B cell (primary cell): ENCODE measurements at regions not wholly inside any gene's neighbourhood (a gene's known extent, or its start where the extent isn't known, plus 50 kb on each side); places are given as distances from the start of the nearest gene placed in this dataset.

Source experiments
- ATAC-seq: fragments of 200-7000 bp; cut with Tn5 transposase; one replicate; pipeline ENCODE4 v1.10.0; 2021; ENCODE audit warnings: low read depth, mild to moderate bottlenecking, moderate number of reproducible peaks, moderate library complexity
- CTCF ChIA-PET: fragments of 350-600 bp; sonication (Branson Sonifier 250); formaldehyde crosslinking; loops from one replicate; lab custom pipeline; 2021; ENCODE audit warnings: antibody characterized with exemption, inconsistent platforms; lab: Charles Lee
- POLR2A ChIA-PET: fragments of 350-600 bp; sonication (Branson Sonifier 250); formaldehyde crosslinking; loops from one replicate; lab custom pipeline; 2021; ENCODE audit warnings: antibody characterized with exemption; lab: Charles Lee
- DNase-seq: peaks from one replicate; pipeline ENCODE4 v3.0.0; 2013
- H2AFZ ChIP-seq: 2 replicates; pipeline ENCODE4 v1.6.1; 2012; ENCODE audit warnings: mild to moderate bottlenecking, low read depth, low read length; ENCODE audit not compliant: insufficient read depth, poor library complexity, severe bottlenecking
- H3K27ac ChIP-seq, 2 donors: 1 replicate in 1 of 2; 2 replicates in 1 of 2; pipeline ENCODE4 v1.5.1; 2012 to 2013; ENCODE audit warnings: low read length in 2 of 2, mild to moderate bottlenecking in 2 of 2, moderate library complexity in 1 of 2
- H3K27me3 ChIP-seq, 4 experiments: fragments of 200-600 bp in 1 of 4; sonication (generic) in 1 of 4; replicated peaks in 1 of 4; 1 replicate in 2 of 4; 2 replicates in 2 of 4; pipeline versions ENCODE4 v1.6.1 to v1.7.0; 2013 to 2016; ENCODE audit warnings: low read length in 3 of 4, mild to moderate bottlenecking in 2 of 4, mixed read lengths in 1 of 4, moderate library complexity in 1 of 4; ENCODE audit not compliant: insufficient read depth in 4 of 4, control insufficient read depth in 3 of 4; ENCODE audit errors: control extremely low read depth in 1 of 4
- H3K36me3 ChIP-seq, 2 experiments: replicated peaks in 1 of 2; 1 replicate in 1 of 2; 2 replicates in 1 of 2; pipeline versions ENCODE4 v1.6.1 to v1.7.1; 2013; ENCODE audit warnings: low read length in 1 of 2; ENCODE audit not compliant: insufficient read depth in 2 of 2, control insufficient read depth in 1 of 2; ENCODE audit errors: control extremely low read depth in 1 of 2, extremely low read depth in 1 of 2
- H3K4me1 ChIP-seq, 2 donors: fragments of 200-600 bp in 1 of 2; sonication (generic) in 1 of 2; 1 replicate in 1 of 2; 2 replicates in 1 of 2; pipeline versions ENCODE4 v1.5.1 to v1.6.1; 2013 to 2017; ENCODE audit warnings: low read length in 2 of 2; ENCODE audit not compliant: control insufficient read depth in 2 of 2, insufficient read depth in 2 of 2
- H3K4me2 ChIP-seq: replicated peaks from 2 replicates; pipeline ENCODE3; 2012; ENCODE audit warnings: mild to moderate bottlenecking, low read depth, low read length; ENCODE audit not compliant: poor library complexity, severe bottlenecking
- H3K4me3 ChIP-seq, 5 experiments: fragments of 200-600 bp in 1 of 5; sonication (generic) in 1 of 5; 1 replicate in 3 of 5; 2 replicates in 2 of 5; pipeline versions ENCODE4 v1.5.1 to v1.7.0; 2011 to 2016; ENCODE audit warnings: low read length in 4 of 5, mild to moderate bottlenecking in 4 of 5, low read depth in 2 of 5, control low read depth in 1 of 5, moderate library complexity in 1 of 5; ENCODE audit not compliant: insufficient read depth in 1 of 5; ENCODE audit errors: control extremely low read depth in 1 of 5, extremely low read depth in 1 of 5
- H3K79me2 ChIP-seq: fragments of 200-600 bp; sonication (generic); one replicate; pipeline ENCODE4 v1.6.0; 2016; ENCODE audit warnings: low read length; ENCODE audit not compliant: control insufficient read depth, insufficient read depth
- H3K9ac ChIP-seq: fragments of 200-600 bp; sonication (generic); 2 replicates; pipeline ENCODE4 v1.6.1; 2017; ENCODE audit warnings: mild to moderate bottlenecking, low read length, moderate library complexity
- H3K9me3 ChIP-seq, 3 donors: one replicate each; pipeline versions ENCODE4 v1.6.1 to v1.7.1; 2013; ENCODE audit warnings: low read length in 2 of 3; ENCODE audit not compliant: control insufficient read depth in 2 of 3, insufficient read depth in 1 of 3; ENCODE audit errors: control extremely low read depth in 1 of 3
- H4K20me1 ChIP-seq: 2 replicates; pipeline ENCODE4 v1.6.0; 2012; ENCODE audit warnings: mild to moderate bottlenecking, low read length; ENCODE audit not compliant: insufficient read depth, control insufficient read depth, poor library complexity, severe bottlenecking
- H3K27ac Mint-ChIP-seq: one replicate; pipeline ENCODE4 v1.8.0; 2021; ENCODE audit warnings: mixed read lengths
- H3K27me3 Mint-ChIP-seq: one replicate; pipeline ENCODE4 v1.8.0; 2021; ENCODE audit warnings: mixed read lengths
- H3K4me1 Mint-ChIP-seq: one replicate; pipeline ENCODE4 v1.8.0; 2021; ENCODE audit warnings: mixed read lengths
- H3K4me3 Mint-ChIP-seq: one replicate; pipeline ENCODE4 v1.8.0; 2021; ENCODE audit warnings: mixed read lengths
- H3K9me3 Mint-ChIP-seq: one replicate; pipeline ENCODE4 v1.8.0; 2022; ENCODE audit warnings: mixed read lengths; ENCODE audit not compliant: insufficient read depth
- EZH2 ChIP-seq: IDR thresholded peaks from 2 replicates; pipeline ENCODE4 v1.6.1; 2012; ENCODE audit warnings: borderline replicate concordance, low read depth, mild to moderate bottlenecking, moderate library complexity, low read length; ENCODE audit not compliant: insufficient read depth, poor library complexity, severe bottlenecking
- WGBS: methylation state at CpG from one replicate; pipeline ENCODE4 v1.1.5; 2013; ENCODE audit warnings: missing lambda C conversion rate; ENCODE audit not compliant: insufficient coverage; 5-methylcytosine and 5-hydroxymethylcytosine counted together
- intact Hi-C: fragments of 100-400 bp; cut with micrococcal nuclease; formaldehyde crosslinking; loops from one replicate; pipeline ENCODE4 v1.10.0; 2022
- TF ChIP-seq, protein P1 (sequence below): fragments of 200-600 bp; IDR thresholded peaks from one replicate; pipeline ENCODE4 v1.8.0; 2022; ENCODE audit warnings: antibody characterized with exemption, mild to moderate bottlenecking

DNA sequence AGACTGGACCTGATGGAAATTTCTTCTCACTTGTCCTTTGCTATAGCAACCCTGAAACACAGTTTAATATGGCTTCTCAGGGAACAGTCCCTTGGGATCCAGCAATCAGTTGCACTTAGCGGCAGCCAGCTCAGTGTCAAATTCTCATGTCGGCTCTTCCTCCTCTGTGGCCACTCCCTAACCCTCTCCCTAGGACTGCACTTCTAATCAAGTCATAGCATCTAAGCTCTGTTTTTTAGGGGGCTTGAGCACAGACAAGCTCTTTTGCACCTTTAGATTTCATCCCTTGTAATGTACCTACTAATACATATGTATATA is 250.5 kb upstream of the TLE3 start:
- ChIA-PET CTCF (no interaction called here), POLR2A (interaction anchor here (0.6 kb wide), 1 partner anchor 299 kb away, joined by 4 read pairs; no protein-coding TSS in a partner anchor)
- H3K9me3 ChIP-seq: no peaks in the 10 kb centered on the region
- no peak overlapping the region for H3K27ac ChIP-seq
- H2AFZ ChIP-seq: no peak overlapping the region
- TF ChIP-seq, protein P1, sequence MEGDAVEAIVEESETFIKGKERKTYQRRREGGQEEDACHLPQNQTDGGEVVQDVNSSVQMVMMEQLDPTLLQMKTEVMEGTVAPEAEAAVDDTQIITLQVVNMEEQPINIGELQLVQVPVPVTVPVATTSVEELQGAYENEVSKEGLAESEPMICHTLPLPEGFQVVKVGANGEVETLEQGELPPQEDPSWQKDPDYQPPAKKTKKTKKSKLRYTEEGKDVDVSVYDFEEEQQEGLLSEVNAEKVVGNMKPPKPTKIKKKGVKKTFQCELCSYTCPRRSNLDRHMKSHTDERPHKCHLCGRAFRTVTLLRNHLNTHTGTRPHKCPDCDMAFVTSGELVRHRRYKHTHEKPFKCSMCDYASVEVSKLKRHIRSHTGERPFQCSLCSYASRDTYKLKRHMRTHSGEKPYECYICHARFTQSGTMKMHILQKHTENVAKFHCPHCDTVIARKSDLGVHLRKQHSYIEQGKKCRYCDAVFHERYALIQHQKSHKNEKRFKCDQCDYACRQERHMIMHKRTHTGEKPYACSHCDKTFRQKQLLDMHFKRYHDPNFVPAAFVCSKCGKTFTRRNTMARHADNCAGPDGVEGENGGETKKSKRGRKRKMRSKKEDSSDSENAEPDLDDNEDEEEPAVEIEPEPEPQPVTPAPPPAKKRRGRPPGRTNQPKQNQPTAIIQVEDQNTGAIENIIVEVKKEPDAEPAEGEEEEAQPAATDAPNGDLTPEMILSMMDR: no peak
- no peak for TF ChIP-seq EZH2
- WGBS: 50% methylated on average over 1 of the region's 2 CpGs
- peaks cover 6 to 17% of the 10 kb centered on the region in 2 donors for H3K4me1 ChIP-seq
- H3K79me2 ChIP-seq: no peaks in the 10 kb centered on the region
- H3K4me2 ChIP-seq: no peak overlapping the region
- no peaks in the 10 kb centered on the region for H4K20me1 ChIP-seq
- H3K36me3 ChIP-seq: no peaks in the 10 kb centered on the region
- H3K27me3 ChIP-seq: peaks cover 0 to 6% (median 1%) of the 10 kb centered on the region in 4 experiments
- no peak for DNase-seq
- Mint-ChIP-seq H3K4me3 (no peak overlapping the region), H3K4me1 (peaks cover 12% of the 10 kb centered on the region), H3K27me3 (no peaks in the 10 kb centered on the region), H3K27ac (no peak overlapping the region), H3K9me3 (no peaks in the 10 kb centered on the region)
- no peak overlapping the region for H3K4me3 ChIP-seq
- intact Hi-C loops: no loop called here
- ATAC-seq: no peak
- H3K9ac ChIP-seq: no peak overlapping the region

GRCh38 chr15:70347321-70348225 is 249.9 kb upstream of the TLE3 start:
- H3K9me3 Mint-ChIP-seq: no peaks in the 10 kb centered on the region

More at GRCh38 chr15:70347321-70348225, 249.9 kb upstream of the TLE3 start:
- no peak overlapping the region for H3K4me3 ChIP-seq
- no peaks in the 10 kb centered on the region for H3K79me2 ChIP-seq
- Mint-ChIP-seq H3K27ac (no peak overlapping the region), H3K4me1 (peaks cover 12% of the 10 kb centered on the region), H3K4me3 (no peak overlapping the region), H3K27me3 (no peaks in the 10 kb centered on the region)
- H3K27ac ChIP-seq: no peak overlapping the region
- H3K9me3 ChIP-seq: no peaks in the 10 kb centered on the region
- no peak overlapping the region for H3K4me2 ChIP-seq
- POLR2A ChIA-PET: interaction anchor here (0.6 kb wide), 1 partner anchor 299 kb away, joined by 4 read pairs; no protein-coding TSS in a partner anchor
- CTCF ChIA-PET: no interaction called here
- no peak overlapping the region for H3K9ac ChIP-seq
- no peaks in the 10 kb centered on the region for H4K20me1 ChIP-seq
- ATAC-seq (no peak), DNase-seq (no peak)
- intact Hi-C loops: no loop called here
- WGBS: 83% methylated on average over 2 of the region's 7 CpGs
- TF ChIP-seq, protein P1: no peak
- TF ChIP-seq EZH2: no peak
- H2AFZ ChIP-seq: no peak overlapping the region
- H3K27me3 ChIP-seq: peaks cover 0 to 6% (median 1%) of the 10 kb centered on the region in 4 experiments
- no peaks in the 10 kb centered on the region for H3K36me3 ChIP-seq
- peaks cover 6 to 17% of the 10 kb centered on the region in 2 donors for H3K4me1 ChIP-seq
